ENCODE measurements at regions not wholly inside any gene's neighbourhood (a gene's known extent, or its start where the extent isn't known, plus 50 kb on each side); places are given as distances from the start of the nearest gene placed in this dataset.

- Mint-ChIP-seq H3K36me3 (ENCODE audit: low read depth) (no peaks in the 10 kb centered on the region), H3K27me3 (ENCODE audit: low read depth) (no peaks in the 10 kb centered on the region), H3K4me3 (no peak overlapping the region), H3K4me1 (no peaks in the 10 kb centered on the region), H3K9me3 (no peaks in the 10 kb centered on the region), H3K27ac (ENCODE audit: unreplicated experiment) (no peak overlapping the region)
- DNase-seq (ENCODE audit: low read depth, low spot score) = no peak
- TF ChIP-seq CTCF (conservative IDR thresholded peaks at IDR 0.05) = no peak
Measured at GRCh38 chr9:99406939-99407338, 184.9 kb downstream of the SEC61B start.

GRCh38 chr9:99411068-99411467 is 189.0 kb downstream of the SEC61B start:
- TF ChIP-seq CTCF (conservative IDR thresholded peaks at IDR 0.05) = no peak
- H3K27me3 Mint-ChIP-seq (ENCODE audit: low read depth) = no peaks in the 10 kb centered on the region
- no peak overlapping the region for H3K4me3 Mint-ChIP-seq
- no peak for DNase-seq (ENCODE audit: low read depth, low spot score)
- peaks cover 3% of the 10 kb centered on the region for H3K9me3 Mint-ChIP-seq
- no peaks in the 10 kb centered on the region for H3K4me1 Mint-ChIP-seq
- H3K36me3 Mint-ChIP-seq (ENCODE audit: low read depth) = no peaks in the 10 kb centered on the region
- H3K27ac Mint-ChIP-seq (ENCODE audit: unreplicated experiment) = no peak overlapping the region

- Mint-ChIP-seq H3K27me3 (ENCODE audit: low read depth) (no peaks in the 10 kb centered on the region), H3K4me3 (no peak overlapping the region), H3K27ac (ENCODE audit: unreplicated experiment) (no peak overlapping the region), H3K36me3 (ENCODE audit: low read depth) (no peaks in the 10 kb centered on the region), H3K9me3 (peaks cover 3% of the 10 kb centered on the region), H3K4me1 (no peaks in the 10 kb centered on the region)
- DNase-seq (ENCODE audit: low read depth, low spot score) = no peak
- no peak for TF ChIP-seq CTCF (conservative IDR thresholded peaks at IDR 0.05)
Measured at GRCh38 chr9:99411479-99412115, 189.5 kb downstream of the SEC61B start.

- Mint-ChIP-seq H3K36me3 (ENCODE audit: low read depth) (no peaks in the 10 kb centered on the region), H3K27ac (ENCODE audit: unreplicated experiment) (no peak overlapping the region), H3K4me1 (no peaks in the 10 kb centered on the region), H3K27me3 (ENCODE audit: low read depth) (no peaks in the 10 kb centered on the region), H3K9me3 (peaks cover 3% of the 10 kb centered on the region), H3K4me3 (no peak overlapping the region)
- no peak for DNase-seq (ENCODE audit: low read depth, low spot score)
- no peak for TF ChIP-seq CTCF (conservative IDR thresholded peaks at IDR 0.05)
Measured at GRCh38 chr9:99412606-99413005, 190.5 kb downstream of the SEC61B start.

- Mint-ChIP-seq H3K36me3 (ENCODE audit: low read depth) (no peaks in the 10 kb centered on the region), H3K4me3 (no peak overlapping the region), H3K27ac (ENCODE audit: unreplicated experiment) (no peak overlapping the region), H3K4me1 (no peaks in the 10 kb centered on the region), H3K27me3 (ENCODE audit: low read depth) (no peaks in the 10 kb centered on the region), H3K9me3 (peaks cover 3% of the 10 kb centered on the region)
- no peak for TF ChIP-seq CTCF (conservative IDR thresholded peaks at IDR 0.05)
- no peak for DNase-seq (ENCODE audit: low read depth, low spot score)
Measured at GRCh38 chr9:99414321-99414720, 192.2 kb downstream of the SEC61B start.

All from neural crest cell (in vitro differentiated cells).